ENCODE measurements at regions not wholly inside any gene's neighbourhood (a gene's known extent, or its start where the extent isn't known, plus 50 kb on each side); places are given as distances from the start of the nearest gene placed in this dataset.

GRCh38 chr4:126821152-126821551, 811.6 kb upstream of the INTU start:
- TF ChIP-seq, protein P1, sequence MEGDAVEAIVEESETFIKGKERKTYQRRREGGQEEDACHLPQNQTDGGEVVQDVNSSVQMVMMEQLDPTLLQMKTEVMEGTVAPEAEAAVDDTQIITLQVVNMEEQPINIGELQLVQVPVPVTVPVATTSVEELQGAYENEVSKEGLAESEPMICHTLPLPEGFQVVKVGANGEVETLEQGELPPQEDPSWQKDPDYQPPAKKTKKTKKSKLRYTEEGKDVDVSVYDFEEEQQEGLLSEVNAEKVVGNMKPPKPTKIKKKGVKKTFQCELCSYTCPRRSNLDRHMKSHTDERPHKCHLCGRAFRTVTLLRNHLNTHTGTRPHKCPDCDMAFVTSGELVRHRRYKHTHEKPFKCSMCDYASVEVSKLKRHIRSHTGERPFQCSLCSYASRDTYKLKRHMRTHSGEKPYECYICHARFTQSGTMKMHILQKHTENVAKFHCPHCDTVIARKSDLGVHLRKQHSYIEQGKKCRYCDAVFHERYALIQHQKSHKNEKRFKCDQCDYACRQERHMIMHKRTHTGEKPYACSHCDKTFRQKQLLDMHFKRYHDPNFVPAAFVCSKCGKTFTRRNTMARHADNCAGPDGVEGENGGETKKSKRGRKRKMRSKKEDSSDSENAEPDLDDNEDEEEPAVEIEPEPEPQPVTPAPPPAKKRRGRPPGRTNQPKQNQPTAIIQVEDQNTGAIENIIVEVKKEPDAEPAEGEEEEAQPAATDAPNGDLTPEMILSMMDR (IDR thresholded peaks at IDR 0.05) = no peak
- TF ChIP-seq POLR2A (IDR thresholded peaks at IDR 0.05) = no peak

Measured in Peyer's patch (tissue), 4 donors.